Ectodermal cell (in vitro differentiated cells): ENCODE measurements at regions not wholly inside any gene's neighbourhood (a gene's known extent, or its start where the extent isn't known, plus 50 kb on each side); places are given as distances from the start of the nearest gene placed in this dataset.
"Not testable (repeated sequence)": the region's sequence is repeated elsewhere in the genome, so short reads cannot be mapped to it uniquely, and the experiment has no call there.

ENCODE experiments used
- H3K27ac ChIP-seq: 2 replicates; pipeline ENCODE4 v1.7.0; 2013; ENCODE audit warnings: mild to moderate bottlenecking, low read depth, low read length; ENCODE audit not compliant: insufficient read depth, poor library complexity, severe bottlenecking
- H3K27me3 ChIP-seq: 2 replicates; pipeline ENCODE4 v1.7.0; 2013; ENCODE audit warnings: mild to moderate bottlenecking, low read length; ENCODE audit not compliant: insufficient read depth, control insufficient read depth, poor library complexity, severe bottlenecking
- H3K36me3 ChIP-seq: one replicate; pipeline ENCODE4 v1.7.0; 2013; ENCODE audit warnings: low read length; ENCODE audit not compliant: control insufficient read depth, insufficient read depth
- H3K4me1 ChIP-seq: one replicate; pipeline ENCODE4 v1.7.0; 2013; ENCODE audit warnings: low read length; ENCODE audit not compliant: control insufficient read depth, insufficient read depth
- H3K4me3 ChIP-seq: 2 replicates; pipeline ENCODE4 v1.7.0; 2013; ENCODE audit warnings: low read depth, low read length, control low read depth; ENCODE audit not compliant: insufficient read depth
- H3K9me3 ChIP-seq: 2 replicates; pipeline ENCODE4 v1.7.0; 2013; ENCODE audit warnings: mild to moderate bottlenecking, low read length, moderate library complexity; ENCODE audit not compliant: control insufficient read depth
- WGBS, 2 experiments: methylation state at CpG; one replicate each; pipeline ENCODE4 v1.1.7; 2013; ENCODE audit warnings: missing lambda C conversion rate in 2 of 2; 5-methylcytosine and 5-hydroxymethylcytosine counted together

- Histone ChIP-seq H3K36me3 (no peaks in the 10 kb centered on the region), H3K4me3 (no peak overlapping the region), H3K27me3 (no peaks in the 10 kb centered on the region), H3K4me1 (no peaks in the 10 kb centered on the region), H3K27ac (no peak overlapping the region), H3K9me3 (no peaks in the 10 kb centered on the region)
- WGBS, 2 experiments: 96 to 100% methylated on average over 3 to 4 of the region's 4 CpGs
These were observed 439.8 kb downstream of the TDRD3 start for GRCh38 chr13:60836821-60837220.

- H3K36me3 ChIP-seq: no peaks in the 10 kb centered on the region
- H3K27ac ChIP-seq: no peak overlapping the region
- H3K27me3 ChIP-seq: no peaks in the 10 kb centered on the region
- no peaks in the 10 kb centered on the region for H3K9me3 ChIP-seq
- no peak overlapping the region for H3K4me3 ChIP-seq
- 100% methylated on average over 1 of the region's 1 CpG for WGBS, 2 experiments
- no peaks in the 10 kb centered on the region for H3K4me1 ChIP-seq
These were observed 414.6 kb downstream of the TDRD3 start for GRCh38 chr13:60811581-60811980.

- not testable (repeated sequence) for H3K9me3 ChIP-seq, H3K4me1 ChIP-seq, H3K4me3 ChIP-seq, H3K27ac ChIP-seq, H3K36me3 ChIP-seq, H3K27me3 ChIP-seq
- WGBS, 2 experiments: 95% methylated on average over 10 to 13 of the region's 13 CpGs
These were observed 408.6 kb downstream of the TDRD3 start for GRCh38 chr13:60805640-60806039.

- Histone ChIP-seq H3K9me3 (no peaks in the 10 kb centered on the region), H3K27me3 (no peaks in the 10 kb centered on the region), H3K4me3 (no peak overlapping the region), H3K27ac (no peak overlapping the region), H3K4me1 (no peaks in the 10 kb centered on the region), H3K36me3 (no peaks in the 10 kb centered on the region)
- WGBS, 2 experiments: 84 to 88% methylated on average over 4 of the region's 4 CpGs
These were observed 401.5 kb downstream of the TDRD3 start for GRCh38 chr13:60798503-60798902.

GRCh38 chr13:60797112-60797511, 400.1 kb downstream of the TDRD3 start:
- Histone ChIP-seq H3K27ac (no peak overlapping the region), H3K36me3 (no peaks in the 10 kb centered on the region), H3K4me1 (no peaks in the 10 kb centered on the region), H3K4me3 (no peak overlapping the region), H3K27me3 (no peaks in the 10 kb centered on the region), H3K9me3 (no peaks in the 10 kb centered on the region)
- WGBS, 2 experiments: 86 to 90% methylated on average over 1 of the region's 2 CpGs

- Histone ChIP-seq H3K9me3 (no peaks in the 10 kb centered on the region), H3K4me1 (no peaks in the 10 kb centered on the region), H3K36me3 (no peaks in the 10 kb centered on the region), H3K27me3 (no peaks in the 10 kb centered on the region), H3K4me3 (no peak overlapping the region), H3K27ac (no peak overlapping the region)
- 78 to 81% methylated on average over 4 of the region's 4 CpGs for WGBS, 2 experiments
These were observed 397.7 kb downstream of the TDRD3 start for GRCh38 chr13:60794751-60795150.

- no peak overlapping the region for H3K27ac ChIP-seq
- WGBS, 2 experiments: 85 to 87% methylated on average over 5 of the region's 5 CpGs
- no peaks in the 10 kb centered on the region for H3K27me3 ChIP-seq
- H3K36me3 ChIP-seq: no peaks in the 10 kb centered on the region
- H3K4me3 ChIP-seq: no peak overlapping the region
- no peaks in the 10 kb centered on the region for H3K4me1 ChIP-seq
- no peaks in the 10 kb centered on the region for H3K9me3 ChIP-seq
These were observed 393.6 kb downstream of the TDRD3 start for GRCh38 chr13:60790620-60791019.

GRCh38 chr13:60788156-60788829, 391.3 kb downstream of the TDRD3 start:
- no peaks in the 10 kb centered on the region for H3K27me3 ChIP-seq
- no peak overlapping the region for H3K27ac ChIP-seq
- no peaks in the 10 kb centered on the region for H3K36me3 ChIP-seq
- H3K9me3 ChIP-seq: no peaks in the 10 kb centered on the region
- 90 to 93% methylated on average over 3 of the region's 3 CpGs for WGBS, 2 experiments
- H3K4me3 ChIP-seq: no peak overlapping the region
- H3K4me1 ChIP-seq: no peaks in the 10 kb centered on the region

- Histone ChIP-seq H3K27me3 (no peaks in the 10 kb centered on the region), H3K27ac (no peak overlapping the region)
These were observed 390.1 kb downstream of the TDRD3 start for GRCh38 chr13:60787083-60787482.

GRCh38 chr13:60772726-60773125, 375.7 kb downstream of the TDRD3 start:
- Histone ChIP-seq H3K4me3 (no peak overlapping the region), H3K27ac (no peak overlapping the region), H3K27me3 (no peaks in the 10 kb centered on the region), H3K9me3 (no peaks in the 10 kb centered on the region), H3K36me3 (no peaks in the 10 kb centered on the region), H3K4me1 (no peaks in the 10 kb centered on the region)

More at GRCh38 chr13:60787083-60787482, 390.1 kb downstream of the TDRD3 start:
- Histone ChIP-seq H3K4me1 (no peaks in the 10 kb centered on the region), H3K4me3 (no peak overlapping the region), H3K9me3 (no peaks in the 10 kb centered on the region), H3K36me3 (no peaks in the 10 kb centered on the region)
